DMS 273 (cell line): ENCODE measurements at regions not wholly inside any gene's neighbourhood (a gene's known extent, or its start where the extent isn't known, plus 50 kb on each side); places are given as distances from the start of the nearest gene placed in this dataset.

Source experiments
- DNase-seq: peaks from one replicate; lab custom pipeline; 2025; ENCODE audit not compliant: unreplicated experiment; lab: John Stamatoyannopoulos, UW

GRCh38 chr11:24321229-24321628, 175.6 kb upstream of the LUZP2 start:
- no peak for DNase-seq

DNA sequence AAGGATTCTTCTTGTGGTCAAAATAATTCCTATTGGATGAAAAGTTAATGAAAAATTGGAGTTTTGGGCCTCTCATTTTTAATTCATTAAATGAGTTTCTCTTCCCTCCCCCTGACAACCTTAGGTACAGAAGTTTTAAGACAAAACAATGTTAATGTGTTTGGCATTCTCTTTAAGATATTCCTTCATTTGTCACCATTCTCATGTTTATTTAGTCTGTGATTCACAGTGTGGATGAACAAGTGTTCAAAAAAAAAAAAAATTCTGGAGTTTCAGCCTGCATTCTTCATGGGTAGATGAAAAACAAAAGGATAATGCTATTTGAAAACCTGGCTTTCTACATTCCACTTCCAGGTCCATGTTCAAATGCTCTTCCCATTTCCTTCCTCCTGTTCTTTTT, 172.6 kb upstream of the LUZP2 start:
- DNase-seq = no peak

GRCh38 chr11:24344222-24344621, 152.6 kb upstream of the LUZP2 start:
- no peak for DNase-seq

GRCh38 chr11:24348908-24349307, 147.9 kb upstream of the LUZP2 start:
- DNase-seq = peak; percentile 15

DNA sequence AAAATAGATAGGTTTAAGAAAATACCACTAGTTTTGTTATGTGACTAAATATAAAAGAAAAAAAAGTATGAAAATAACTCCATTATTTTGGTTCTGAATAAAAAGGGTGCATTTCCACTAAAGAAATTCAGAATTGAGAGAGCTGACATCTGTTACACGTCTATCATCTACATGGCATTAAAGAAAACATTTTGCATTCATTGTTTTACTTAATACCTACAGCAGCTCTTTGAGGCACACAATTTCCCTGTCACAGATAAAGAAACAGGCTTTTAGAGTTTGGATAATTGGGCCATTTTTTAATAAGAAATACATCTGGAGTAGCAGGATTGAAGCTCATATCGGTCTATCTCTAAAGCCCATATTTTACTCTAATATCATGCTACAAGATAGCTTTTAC, 145.7 kb upstream of the LUZP2 start:
- DNase-seq = no peak

GRCh38 chr11:24356501-24356900, 140.4 kb upstream of the LUZP2 start:
- DNase-seq = no peak

DNA sequence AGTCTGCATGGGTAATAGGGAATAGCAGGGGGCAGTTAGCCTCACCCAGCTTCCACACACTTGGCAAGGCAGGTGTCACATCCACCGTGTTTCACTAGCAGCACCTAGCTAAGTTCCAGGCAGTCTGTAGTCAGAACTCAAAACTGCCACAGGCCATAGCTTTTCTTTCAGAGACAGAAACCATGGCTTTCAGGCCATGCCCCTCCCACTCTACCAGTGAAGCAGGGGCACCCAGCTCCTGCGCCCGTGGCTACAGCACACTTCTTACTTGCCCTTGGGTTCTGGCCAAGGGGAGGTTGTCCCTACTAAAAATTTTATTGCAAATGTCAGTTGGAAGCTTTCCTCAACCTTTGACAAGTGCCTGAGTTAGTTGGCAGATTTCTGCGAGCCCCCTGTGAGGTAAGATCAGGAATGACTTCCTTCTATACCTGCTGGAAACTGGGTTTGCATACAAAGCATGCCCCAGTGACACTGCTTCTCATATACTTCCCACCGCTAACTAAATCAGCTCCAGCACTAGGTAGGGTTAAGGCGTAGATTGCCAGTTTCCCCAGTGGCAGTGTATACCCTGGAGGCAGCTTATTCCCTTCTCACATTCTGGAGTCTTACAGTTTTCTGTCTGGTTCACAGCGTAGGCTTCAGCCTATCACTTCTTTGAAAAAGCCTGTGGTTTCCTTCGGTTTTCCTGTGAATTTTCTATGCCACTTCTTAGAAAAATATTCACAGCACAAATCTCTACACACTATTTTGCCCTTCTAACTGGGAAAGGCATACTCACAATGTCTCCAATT, 139.0 kb upstream of the LUZP2 start:
- DNase-seq = no peak

- no peak for DNase-seq
Measured at GRCh38 chr11:24372491-24372890, 124.4 kb upstream of the LUZP2 start.

- no peak for DNase-seq
Measured at GRCh38 chr11:24373516-24373915, 123.3 kb upstream of the LUZP2 start.

DNA sequence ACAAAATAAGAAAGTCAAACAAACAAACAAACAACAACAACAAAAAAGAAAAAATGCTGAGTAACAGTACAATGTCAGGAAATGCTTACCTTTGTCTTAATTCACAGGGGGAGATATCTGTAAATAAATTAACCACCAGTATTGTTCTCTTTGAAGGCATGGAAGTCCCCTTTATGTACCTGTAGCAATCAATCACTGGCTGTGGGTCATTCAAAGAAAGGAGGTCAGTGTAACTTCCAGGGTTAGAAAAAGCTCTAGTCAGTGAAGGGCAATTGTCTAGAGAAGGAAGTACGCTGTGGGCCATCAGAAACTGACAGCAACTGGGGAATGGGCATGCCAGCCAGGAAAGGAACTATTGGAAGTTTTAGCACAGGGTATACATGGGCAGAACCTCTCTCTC, 121.5 kb upstream of the LUZP2 start:
- no peak for DNase-seq

GRCh38 chr11:24375931-24376330, 120.9 kb upstream of the LUZP2 start:
- DNase-seq = no peak

- DNase-seq = no peak
Measured at GRCh38 chr11:24383137-24383536, 113.7 kb upstream of the LUZP2 start.

- no peak for DNase-seq
Measured at GRCh38 chr11:24384240-24384639, 112.6 kb upstream of the LUZP2 start.

- DNase-seq = peak; percentile 23
Measured at GRCh38 chr11:24386546-24387397, 110.1 kb upstream of the LUZP2 start.

GRCh38 chr11:24389575-24389974, 107.3 kb upstream of the LUZP2 start:
- no peak for DNase-seq

DNA sequence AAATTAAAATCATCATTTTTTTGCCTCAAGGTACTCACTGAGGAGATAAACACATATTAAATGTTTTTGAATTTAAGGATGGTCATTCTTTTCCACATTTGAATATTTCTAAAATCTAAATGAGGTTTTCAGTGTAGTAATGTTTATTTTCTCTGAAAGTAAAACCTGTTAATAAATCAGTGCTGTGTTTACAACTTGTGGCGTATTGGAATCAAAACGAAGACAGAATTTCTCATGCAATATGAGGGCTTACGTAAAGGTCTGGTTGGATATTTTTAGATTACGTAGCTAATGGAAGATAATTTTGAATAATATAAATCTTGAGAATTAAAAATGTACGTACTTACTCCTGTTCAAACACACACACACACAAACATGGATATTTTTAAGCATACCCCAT, 106.8 kb upstream of the LUZP2 start:
- no peak for DNase-seq

GRCh38 chr11:24390762-24391161, 106.1 kb upstream of the LUZP2 start:
- DNase-seq = no peak

- no peak for DNase-seq
Measured at GRCh38 chr11:24391167-24391566, 105.7 kb upstream of the LUZP2 start.

- no peak for DNase-seq
Measured at GRCh38 chr11:24400059-24400665, 96.7 kb upstream of the LUZP2 start.

- DNase-seq = no peak
Measured at GRCh38 chr11:24406389-24406788, 90.5 kb upstream of the LUZP2 start.

DNA sequence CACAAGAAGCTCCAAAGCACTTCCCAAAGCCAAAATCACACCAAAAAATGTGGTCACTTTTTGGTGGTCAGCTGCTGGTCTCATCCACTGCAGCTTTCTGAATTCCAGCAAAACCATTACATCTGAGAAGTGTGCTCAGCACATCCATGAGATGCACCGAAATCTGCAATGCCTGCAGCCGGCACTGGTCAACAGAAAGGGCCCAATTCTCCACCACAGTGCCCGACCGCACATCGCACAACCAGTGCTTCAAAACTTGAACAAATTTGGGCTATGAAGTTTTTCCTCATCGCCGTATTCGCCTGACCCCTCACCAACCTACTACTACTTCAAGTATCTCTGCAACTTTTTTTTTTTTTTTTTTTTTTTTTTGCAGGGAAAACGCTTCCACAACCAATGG, 89.9 kb upstream of the LUZP2 start:
- no peak for DNase-seq

- no peak for DNase-seq
Measured at GRCh38 chr11:24407733-24408132, 89.1 kb upstream of the LUZP2 start.
